Thoracic aorta (tissue), 2 donors: ENCODE measurements at regions not wholly inside any gene's neighbourhood (a gene's known extent, or its start where the extent isn't known, plus 50 kb on each side); places are given as distances from the start of the nearest gene placed in this dataset.

Source experiments
- ATAC-seq: fragments of 150-250 bp; one replicate; pipeline ENCODE4 v1.8.0; 2017; ENCODE audit warnings: low read depth; ENCODE audit not compliant: insufficient number of reproducible peaks, low FRiP score
- DNase-seq: peaks from one replicate; pipeline ENCODE4 v3.0.0-alpha.2; 2020; ENCODE audit warnings: low spot score
- H3K27ac ChIP-seq, 2 donors: fragments of 200-600 bp; sonication (generic); 1 replicate in 1 of 2; 2 replicates in 1 of 2; pipeline ENCODE4 v1.5.1; 2016; ENCODE audit warnings: mild to moderate bottlenecking in 2 of 2, moderate library complexity in 2 of 2
- H3K27me3 ChIP-seq: fragments of 200-600 bp; sonication (generic); replicated peaks from 2 replicates; pipeline ENCODE4 v1.6.0; 2016; ENCODE audit warnings: mild to moderate bottlenecking; ENCODE audit not compliant: insufficient read depth
- H3K36me3 ChIP-seq: fragments of 200-600 bp; sonication (generic); one replicate; pipeline ENCODE4 v1.5.1; 2016
- H3K4me1 ChIP-seq, 2 donors: fragments of 200-600 bp; sonication (generic); 1 replicate in 1 of 2; 2 replicates in 1 of 2; pipeline versions ENCODE4 v1.5.1 to v1.6.0; 2016; ENCODE audit warnings: low read depth in 2 of 2, mild to moderate bottlenecking in 1 of 2; ENCODE audit not compliant: control insufficient read depth in 1 of 2
- H3K4me3 ChIP-seq: fragments of 200-600 bp; sonication (generic); 2 replicates; pipeline ENCODE4 v1.5.1; 2016; ENCODE audit warnings: mild to moderate bottlenecking
- H3K9me3 ChIP-seq: fragments of 200-600 bp; sonication (generic); 2 replicates; pipeline ENCODE4 v1.5.1; 2016
- TF ChIP-seq, protein P1 (sequence below): fragments of 200-600 bp; sonication (generic); IDR thresholded peaks from one replicate; pipeline ENCODE4 v1.5.1; 2019; ENCODE audit warnings: antibody characterized with exemption

GRCh38 chr21:39124681-39125251, 58.5 kb downstream of the PSMG1 start:
- Histone ChIP-seq H3K36me3 (no peaks in the 10 kb centered on the region), H3K9me3 (peaks cover 9% of the 10 kb centered on the region), H3K27ac (peak overlapping the region; percentile 12 to 69), H3K4me3 (no peak overlapping the region), H3K27me3 (no peaks in the 10 kb centered on the region), H3K4me1 (peaks cover 10 to 34% of the 10 kb centered on the region in 2 donors)
- DNase-seq (no peak), ATAC-seq (no peak)
- TF ChIP-seq, protein P1, sequence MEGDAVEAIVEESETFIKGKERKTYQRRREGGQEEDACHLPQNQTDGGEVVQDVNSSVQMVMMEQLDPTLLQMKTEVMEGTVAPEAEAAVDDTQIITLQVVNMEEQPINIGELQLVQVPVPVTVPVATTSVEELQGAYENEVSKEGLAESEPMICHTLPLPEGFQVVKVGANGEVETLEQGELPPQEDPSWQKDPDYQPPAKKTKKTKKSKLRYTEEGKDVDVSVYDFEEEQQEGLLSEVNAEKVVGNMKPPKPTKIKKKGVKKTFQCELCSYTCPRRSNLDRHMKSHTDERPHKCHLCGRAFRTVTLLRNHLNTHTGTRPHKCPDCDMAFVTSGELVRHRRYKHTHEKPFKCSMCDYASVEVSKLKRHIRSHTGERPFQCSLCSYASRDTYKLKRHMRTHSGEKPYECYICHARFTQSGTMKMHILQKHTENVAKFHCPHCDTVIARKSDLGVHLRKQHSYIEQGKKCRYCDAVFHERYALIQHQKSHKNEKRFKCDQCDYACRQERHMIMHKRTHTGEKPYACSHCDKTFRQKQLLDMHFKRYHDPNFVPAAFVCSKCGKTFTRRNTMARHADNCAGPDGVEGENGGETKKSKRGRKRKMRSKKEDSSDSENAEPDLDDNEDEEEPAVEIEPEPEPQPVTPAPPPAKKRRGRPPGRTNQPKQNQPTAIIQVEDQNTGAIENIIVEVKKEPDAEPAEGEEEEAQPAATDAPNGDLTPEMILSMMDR: no peak

GRCh38 chr21:39123375-39123774, 59.9 kb downstream of the PSMG1 start:
- no peak overlapping the region for H3K27ac ChIP-seq
- DNase-seq: no peak
- H3K4me1 ChIP-seq: peaks cover 10 to 37% of the 10 kb centered on the region in 2 donors
- no peaks in the 10 kb centered on the region for H3K36me3 ChIP-seq
- H3K4me3 ChIP-seq: no peak overlapping the region
- no peak for ATAC-seq
- no peaks in the 10 kb centered on the region for H3K27me3 ChIP-seq
- peaks cover 9% of the 10 kb centered on the region for H3K9me3 ChIP-seq
- TF ChIP-seq, protein P1: no peak

DNA sequence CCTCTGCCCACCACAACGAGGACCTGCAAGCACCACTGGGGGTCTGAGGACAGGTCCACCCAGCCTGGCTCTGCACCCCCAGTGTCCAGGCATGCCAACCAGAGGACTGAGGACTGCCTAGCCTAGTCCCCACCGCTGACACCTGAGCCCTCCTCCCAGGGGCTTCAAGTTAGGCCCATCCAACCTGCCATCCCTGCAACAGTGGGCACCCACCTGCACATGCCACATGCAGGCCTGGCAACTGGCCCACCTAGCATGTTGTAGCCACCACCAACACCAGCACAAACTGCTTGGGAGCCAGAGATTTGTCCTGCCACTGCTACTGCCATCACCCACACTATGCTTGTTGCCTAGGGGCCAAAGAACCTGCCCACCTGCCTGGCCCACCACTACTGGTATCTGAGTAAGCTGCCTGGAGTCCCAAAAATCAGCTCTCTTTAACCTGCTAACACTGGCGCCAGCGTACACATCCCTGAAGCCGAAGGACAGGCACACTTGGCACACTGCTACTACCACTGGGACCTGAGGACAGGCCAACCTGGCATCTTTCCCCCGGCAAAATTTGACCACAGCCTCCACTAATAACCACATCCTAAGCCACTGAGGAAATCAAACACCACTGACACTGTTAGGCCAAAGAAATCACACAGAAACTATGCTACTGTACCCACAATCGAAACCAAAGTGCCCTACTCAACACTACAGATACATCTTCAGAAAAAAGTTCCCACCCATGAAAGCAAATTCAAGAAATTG, 61.5 kb downstream of the PSMG1 start:
- DNase-seq (no peak), ATAC-seq (no peak)
- Histone ChIP-seq H3K9me3 (peaks cover 9% of the 10 kb centered on the region), H3K27me3 (no peaks in the 10 kb centered on the region), H3K27ac (no peak overlapping the region), H3K4me3 (no peak overlapping the region), H3K4me1 (peaks cover 10 to 37% of the 10 kb centered on the region in 2 donors), H3K36me3 (no peaks in the 10 kb centered on the region)
- TF ChIP-seq, protein P1: no peak

DNA sequence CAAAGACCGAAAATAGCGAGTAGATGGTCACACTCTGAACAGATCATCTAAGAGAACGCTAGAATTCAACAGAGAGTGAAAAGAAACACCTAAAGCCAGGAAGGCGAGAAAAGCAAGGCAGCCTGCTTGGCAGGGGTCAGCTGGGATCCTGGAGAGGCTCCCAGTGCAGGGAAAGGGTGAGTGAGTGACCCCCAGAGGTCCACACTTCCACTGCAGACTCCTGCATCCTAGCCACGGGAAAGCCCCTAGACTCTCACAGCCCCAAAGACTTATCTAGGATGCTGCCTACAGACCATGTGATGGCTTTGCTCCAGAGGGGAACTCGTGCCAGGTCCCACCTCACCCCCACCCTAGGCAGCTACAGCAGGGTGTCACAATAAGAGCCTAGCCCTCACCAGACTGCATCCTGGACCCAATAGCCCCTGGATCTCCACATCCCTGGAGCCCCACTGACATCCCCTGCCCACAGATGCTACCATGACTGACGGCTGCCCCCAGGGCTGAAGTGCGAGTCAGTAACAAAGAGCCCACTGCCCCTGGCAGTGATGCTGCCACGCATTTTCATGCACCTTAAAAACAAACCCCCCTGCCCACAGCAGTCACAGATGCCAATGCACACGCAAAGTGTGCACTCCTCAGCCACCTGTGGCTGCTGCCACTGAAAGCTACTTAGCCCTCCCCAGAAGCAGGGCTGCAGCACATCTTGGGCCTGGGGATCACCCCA, 62.2 kb downstream of the PSMG1 start:
- H3K27ac ChIP-seq: peak overlapping the region in 1 of 2 donors; percentile 54
- H3K9me3 ChIP-seq: peaks cover 9% of the 10 kb centered on the region
- no peak for DNase-seq

More for the DNA sequence above, 62.2 kb downstream of the PSMG1 start:
- Histone ChIP-seq H3K4me3 (no peak overlapping the region), H3K4me1 (peaks cover 10 to 34% of the 10 kb centered on the region in 2 donors), H3K36me3 (no peaks in the 10 kb centered on the region), H3K27me3 (no peaks in the 10 kb centered on the region)
- no peak for ATAC-seq
- TF ChIP-seq, protein P1: no peak
